SK-N-SH (cell line): ENCODE measurements at regions not wholly inside any gene's neighbourhood (a gene's known extent, or its start where the extent isn't known, plus 50 kb on each side); places are given as distances from the start of the nearest gene placed in this dataset.

Experiments
- CTCF ChIA-PET: fragments of 300-600, 350-600 bp; formaldehyde crosslinking; extraction: SDS; loops from one replicate; lab custom pipeline; 2021; lab: Yijun Ruan, JAX
- POLR2A ChIA-PET: fragments of 350-600 bp; sonication (Branson Sonifier 250); formaldehyde crosslinking; extraction: SDS; loops from one replicate; lab custom pipeline; 2020; ENCODE audit warnings: antibody characterized with exemption, inconsistent platforms; lab: Yijun Ruan, JAX
- DNase-seq: peaks from one replicate; pipeline ENCODE4 v3.0.0; 2012
- H2AFZ ChIP-seq: fragments of 200-600 bp; sonication (generic); 2 replicates; pipeline ENCODE4 v1.8.1; 2016; ENCODE audit warnings: antibody characterized with exemption, mild to moderate bottlenecking, low read depth
- H3F3A ChIP-seq: fragments of 200-600 bp; sonication (generic); replicated peaks from 2 replicates; pipeline ENCODE3; 2016; ENCODE audit warnings: antibody characterized with exemption, mild to moderate bottlenecking; ENCODE audit not compliant: insufficient read depth
- H3K27ac ChIP-seq, 2 experiments: fragments of 200-500 bp in 1 of 2; fragments of 200-600 bp in 1 of 2; sonication (Bioruptor generic) in 1 of 2; sonication (generic), shearing (Covaris generic) in 1 of 2; 2 replicates each; pipeline versions ENCODE4 v1.5.1 to v1.6.1; 2014 to 2016; ENCODE audit warnings: low read depth in 2 of 2, inconsistent platforms in 1 of 2, low read length in 1 of 2, mild to moderate bottlenecking in 1 of 2, mixed read lengths in 1 of 2
- H3K27me3 ChIP-seq: fragments of 200-600 bp; sonication (generic), shearing (Covaris generic); 2 replicates; pipeline ENCODE4 v1.6.1; 2016; ENCODE audit warnings: mixed run types; ENCODE audit not compliant: insufficient read depth
- H3K36me3 ChIP-seq, 2 experiments: fragments of 200-500 bp in 1 of 2; fragments of 200-600 bp in 1 of 2; sonication (Bioruptor generic) in 1 of 2; sonication (generic) in 1 of 2; replicated peaks in 1 of 2; 2 replicates each; pipeline versions ENCODE3 to v1.5.1; 2014 to 2016; ENCODE audit warnings: low read length in 1 of 2, mild to moderate bottlenecking in 1 of 2; ENCODE audit not compliant: insufficient read depth in 2 of 2, control insufficient read depth in 1 of 2
- H3K4me1 ChIP-seq, 2 experiments: fragments of 200-500 bp in 1 of 2; fragments of 200-600 bp in 1 of 2; sonication (Bioruptor generic) in 1 of 2; sonication (generic), shearing (Covaris generic) in 1 of 2; 2 replicates each; pipeline versions ENCODE4 v1.5.1 to v1.6.1; 2014 to 2016; ENCODE audit warnings: low read depth in 1 of 2, low read length in 1 of 2, mixed run types in 1 of 2; ENCODE audit not compliant: insufficient read depth in 2 of 2, control insufficient read depth in 1 of 2
- H3K4me2 ChIP-seq: fragments of 200-600 bp; sonication (generic), shearing (Covaris generic); 2 replicates; pipeline ENCODE4 v1.6.1; 2017; ENCODE audit warnings: mixed run types
- H3K4me3 ChIP-seq, 2 experiments: fragments of 200-500 bp in 1 of 2; fragments of 200-600 bp in 1 of 2; sonication (Bioruptor generic) in 1 of 2; sonication (generic), shearing (Covaris generic) in 1 of 2; 2 replicates each; pipeline versions ENCODE4 v1.5.1 to v1.8.1; 2014 to 2016; ENCODE audit warnings: low read depth in 2 of 2, inconsistent platforms in 1 of 2, low read length in 1 of 2, mild to moderate bottlenecking in 1 of 2, mixed read lengths in 1 of 2, moderate library complexity in 1 of 2
- H3K79me2 ChIP-seq: fragments of 200-600 bp; sonication (generic); 2 replicates; pipeline ENCODE4 v1.8.1; 2017; ENCODE audit warnings: mild to moderate bottlenecking; ENCODE audit not compliant: insufficient read depth
- H3K9ac ChIP-seq: fragments of 200-600 bp; sonication (generic); 2 replicates; pipeline ENCODE4 v1.6.1; 2017; ENCODE audit warnings: mixed run types
- H3K9me2 ChIP-seq: fragments of 200-600 bp; sonication (generic); 2 replicates; pipeline ENCODE4 v1.6.1; 2017; ENCODE audit warnings: mixed run types
- H3K9me3 ChIP-seq: fragments of 200-600 bp; sonication (generic); 2 replicates; pipeline ENCODE4 v1.6.1; 2017; ENCODE audit warnings: mixed run types, mild to moderate bottlenecking, moderate library complexity
- H4K20me1 ChIP-seq: fragments of 200-600 bp; sonication (generic); 2 replicates; pipeline ENCODE4 v1.6.1; 2017; ENCODE audit warnings: mild to moderate bottlenecking, mixed run types; ENCODE audit not compliant: insufficient read depth
- CHD2 ChIP-seq: fragments of 150-350 bp; IDR thresholded peaks from 2 replicates; pipeline ENCODE4 v1.6.1; 2018; ENCODE audit warnings: low read length; ENCODE audit not compliant: partially characterized antibody
- CTCF ChIP-seq: fragments of 200-600 bp; sonication (generic); IDR thresholded peaks from 2 replicates; pipeline ENCODE4 v1.6.1; 2017; ENCODE audit warnings: antibody characterized with exemption, mild to moderate bottlenecking, moderate library complexity
- ELF1 ChIP-seq: IDR thresholded peaks from 2 replicates; pipeline ENCODE4 v1.4.0; 2012
- FOXJ3 ChIP-seq: sonication (generic); formaldehyde crosslinking; IDR thresholded peaks from 2 replicates; pipeline ENCODE4 v1.5.1; 2020; ENCODE audit warnings: mild to moderate bottlenecking, missing genetic modification reagents
- GABPA ChIP-seq: IDR thresholded peaks from 2 replicates; pipeline ENCODE4 v1.4.0; 2012; ENCODE audit warnings: low read depth, mild to moderate bottlenecking
- GATA2 ChIP-seq: sonication (generic); formaldehyde crosslinking; IDR thresholded peaks from 2 replicates; pipeline ENCODE4 v1.5.0; 2020; ENCODE audit warnings: mild to moderate bottlenecking, missing genetic modification reagents
- MAX ChIP-seq: IDR thresholded peaks from 2 replicates; pipeline ENCODE4 v1.4.0; 2012; ENCODE audit warnings: low read depth
- MEF2A ChIP-seq: IDR thresholded peaks from 2 replicates; pipeline ENCODE4 v1.4.0; 2012; ENCODE audit warnings: low read depth, borderline replicate concordance
- MXI1 ChIP-seq: IDR thresholded peaks from 2 replicates; pipeline ENCODE4 v1.6.1; 2012; ENCODE audit warnings: mild to moderate bottlenecking, low read depth, low read length, improper control_type of control experiment
- REST ChIP-seq: IDR thresholded peaks from 2 replicates; pipeline ENCODE4 v1.6.1; 2012; ENCODE audit warnings: mild to moderate bottlenecking, low read depth, low read length, moderate library complexity
- RFX5 ChIP-seq: IDR thresholded peaks from 2 replicates; pipeline ENCODE4 v1.6.1; 2012; ENCODE audit warnings: mild to moderate bottlenecking, improper control_type of control experiment, low read length
- RXRA ChIP-seq: IDR thresholded peaks from 2 replicates; pipeline ENCODE4 v1.4.0; 2012; ENCODE audit warnings: low read depth, mild to moderate bottlenecking, borderline replicate concordance
- SIN3A ChIP-seq: IDR thresholded peaks from 2 replicates; pipeline ENCODE4 v1.6.1; 2012; ENCODE audit warnings: low read depth, mild to moderate bottlenecking, low read length, moderate library complexity, borderline replicate concordance
- SMC3 ChIP-seq: IDR thresholded peaks from 2 replicates; pipeline ENCODE4 v1.6.1; 2012; ENCODE audit warnings: low read depth, low read length, improper control_type of control experiment
- USF2 ChIP-seq: fragments of 150-350 bp; IDR thresholded peaks from 2 replicates; pipeline ENCODE4 v1.6.1; 2017; ENCODE audit warnings: antibody characterized with exemption, low read length, low read depth, borderline replicate concordance
- WGBS: methylation state at CpG from one replicate; pipeline ENCODE4 v1.1.6; 2017; ENCODE audit warnings: low lambda C conversion rate; 5-methylcytosine and 5-hydroxymethylcytosine counted together
- TF ChIP-seq, protein P1 (sequence below): IDR thresholded peaks from 2 replicates; pipeline ENCODE4 v1.4.0; 2012; ENCODE audit warnings: low read depth, borderline replicate concordance
- TF ChIP-seq, protein P2 (sequence below): IDR thresholded peaks from 2 replicates; pipeline ENCODE4; 2012

DNA sequence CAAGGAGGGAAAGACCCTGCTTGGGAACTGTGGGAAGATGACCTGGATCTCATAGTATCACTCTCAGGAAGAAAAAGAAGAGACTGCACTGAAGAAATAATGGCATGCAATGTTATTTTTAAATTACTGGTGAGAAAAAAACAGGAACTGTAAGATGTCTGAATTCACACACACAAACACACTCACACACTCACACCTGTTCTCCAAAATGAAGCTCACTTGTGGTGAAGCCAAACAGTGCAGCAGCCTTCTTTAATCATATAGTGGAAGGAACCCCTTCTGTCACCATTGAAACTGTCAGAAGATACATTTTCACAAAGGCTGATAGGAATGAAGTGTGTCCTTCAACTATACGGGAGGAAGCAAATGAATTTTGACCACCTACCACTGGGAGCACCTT lies 156.5 kb upstream of the GHITM start:
- Histone ChIP-seq H4K20me1 (no peaks in the 10 kb centered on the region), H3K27me3 (no peaks in the 10 kb centered on the region), H3K27ac (no peak overlapping the region), H3K9ac (no peak overlapping the region), H3K79me2 (no peaks in the 10 kb centered on the region), H3K9me2 (no peaks in the 10 kb centered on the region), H3K4me2 (no peak overlapping the region), H3K4me1 (peaks cover 0 to 3% of the 10 kb centered on the region in 2 experiments; a peak in 2 of 4 replicates), H3K36me3 (no peaks in the 10 kb centered on the region), H3K4me3 (no peak overlapping the region), H3K9me3 (no peaks in the 10 kb centered on the region), H2AFZ (no peak overlapping the region), H3F3A (no peaks in the 10 kb centered on the region)
- no peak for DNase-seq
- ChIA-PET CTCF (interaction anchor here (0.6 kb wide), 1 partner anchor 1311 kb away, joined by 3 read pairs; no protein-coding TSS in a partner anchor), POLR2A (no interaction called here)
- no peak for TF ChIP-seq SIN3A
- no peak for TF ChIP-seq ELF1
- TF ChIP-seq RXRA = no peak
- no peak for TF ChIP-seq CHD2
- TF ChIP-seq SMC3 = no peak
- TF ChIP-seq MXI1 = no peak
- no peak for TF ChIP-seq MEF2A
- 18% methylated on average over 1 of the region's 1 CpG for WGBS

DNA sequence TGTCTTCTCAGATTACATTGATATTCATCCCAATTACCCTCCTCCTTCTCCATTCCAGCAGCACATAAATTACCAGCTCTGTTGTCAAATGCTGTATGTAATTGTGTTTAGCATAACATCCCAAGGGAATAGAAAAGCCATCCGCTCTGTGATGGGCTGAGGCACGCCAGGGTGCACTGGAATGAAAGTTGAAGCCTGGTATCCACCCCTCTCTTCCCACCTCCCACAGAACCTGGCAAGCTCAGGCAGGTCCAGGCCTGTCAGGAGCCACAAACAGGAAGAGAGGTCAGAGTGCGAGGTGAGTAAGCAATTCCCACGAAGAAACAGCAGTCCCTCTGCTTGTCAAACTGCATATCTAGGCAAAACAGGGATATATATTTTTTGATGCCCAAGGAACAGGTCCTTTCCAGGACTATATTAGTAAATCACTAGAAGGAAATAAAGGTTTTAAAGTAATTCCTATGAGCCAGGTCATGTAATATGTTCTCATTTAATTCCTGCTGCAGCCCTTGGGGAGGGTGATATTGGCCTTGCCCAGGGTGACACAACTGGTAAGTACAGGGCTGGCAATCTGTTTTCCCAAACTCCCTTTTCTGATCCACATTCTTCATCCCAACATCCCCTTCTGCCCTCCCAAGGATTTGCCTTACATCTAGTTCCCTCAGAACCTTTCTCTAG lies 155.6 kb upstream of the GHITM start:
- no peak overlapping the region for H3K4me2 ChIP-seq
- H3K79me2 ChIP-seq = no peaks in the 10 kb centered on the region
- no peak overlapping the region for H2AFZ ChIP-seq
- H3K9me2 ChIP-seq = no peaks in the 10 kb centered on the region
- no peak overlapping the region for H3K4me3 ChIP-seq
- ChIA-PET POLR2A (no interaction called here), CTCF (interaction anchor here (0.7 kb wide), 1 partner anchor 11 kb away, joined by 3 read pairs; no protein-coding TSS in a partner anchor)
- no peaks in the 10 kb centered on the region for H3K27me3 ChIP-seq
- 21% methylated on average over 4 of the region's 4 CpGs for WGBS
- H4K20me1 ChIP-seq = no peaks in the 10 kb centered on the region
- no peaks in the 10 kb centered on the region for H3K9me3 ChIP-seq
- no peak for DNase-seq
- no peak overlapping the region for H3K9ac ChIP-seq
- H3K36me3 ChIP-seq = no peaks in the 10 kb centered on the region
- no peaks in the 10 kb centered on the region for H3F3A ChIP-seq
- H3K4me1 ChIP-seq = peaks cover 0 to 3% of the 10 kb centered on the region in 2 experiments; a peak in 2 of 4 replicates
- no peak overlapping the region for H3K27ac ChIP-seq
- TF ChIP-seq REST (no peak), MAX (no peak), CTCF (no peak), GATA2 (CRISPR knock-in tag) (no peak), MEF2A (no peak), SIN3A (no peak), USF2 (no peak), RFX5 (no peak), GABPA (no peak), ELF1 (no peak), FOXJ3 (CRISPR knock-in tag) (no peak)
- TF ChIP-seq, protein P1, sequence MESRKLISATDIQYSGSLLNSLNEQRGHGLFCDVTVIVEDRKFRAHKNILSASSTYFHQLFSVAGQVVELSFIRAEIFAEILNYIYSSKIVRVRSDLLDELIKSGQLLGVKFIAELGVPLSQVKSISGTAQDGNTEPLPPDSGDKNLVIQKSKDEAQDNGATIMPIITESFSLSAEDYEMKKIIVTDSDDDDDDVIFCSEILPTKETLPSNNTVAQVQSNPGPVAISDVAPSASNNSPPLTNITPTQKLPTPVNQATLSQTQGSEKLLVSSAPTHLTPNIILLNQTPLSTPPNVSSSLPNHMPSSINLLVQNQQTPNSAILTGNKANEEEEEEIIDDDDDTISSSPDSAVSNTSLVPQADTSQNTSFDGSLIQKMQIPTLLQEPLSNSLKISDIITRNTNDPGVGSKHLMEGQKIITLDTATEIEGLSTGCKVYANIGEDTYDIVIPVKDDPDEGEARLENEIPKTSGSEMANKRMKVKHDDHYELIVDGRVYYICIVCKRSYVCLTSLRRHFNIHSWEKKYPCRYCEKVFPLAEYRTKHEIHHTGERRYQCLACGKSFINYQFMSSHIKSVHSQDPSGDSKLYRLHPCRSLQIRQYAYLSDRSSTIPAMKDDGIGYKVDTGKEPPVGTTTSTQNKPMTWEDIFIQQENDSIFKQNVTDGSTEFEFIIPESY = no peak
- TF ChIP-seq, protein P2, sequence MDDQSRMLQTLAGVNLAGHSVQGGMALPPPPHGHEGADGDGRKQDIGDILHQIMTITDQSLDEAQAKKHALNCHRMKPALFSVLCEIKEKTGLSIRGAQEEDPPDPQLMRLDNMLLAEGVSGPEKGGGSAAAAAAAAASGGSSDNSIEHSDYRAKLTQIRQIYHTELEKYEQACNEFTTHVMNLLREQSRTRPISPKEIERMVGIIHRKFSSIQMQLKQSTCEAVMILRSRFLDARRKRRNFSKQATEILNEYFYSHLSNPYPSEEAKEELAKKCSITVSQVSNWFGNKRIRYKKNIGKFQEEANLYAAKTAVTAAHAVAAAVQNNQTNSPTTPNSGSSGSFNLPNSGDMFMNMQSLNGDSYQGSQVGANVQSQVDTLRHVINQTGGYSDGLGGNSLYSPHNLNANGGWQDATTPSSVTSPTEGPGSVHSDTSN = no peak
